Prostate gland (tissue), 2 donors: ENCODE measurements at regions not wholly inside any gene's neighbourhood (a gene's known extent, or its start where the extent isn't known, plus 50 kb on each side); places are given as distances from the start of the nearest gene placed in this dataset.

Experiments used
- DNase-seq: peaks from one replicate; pipeline ENCODE4 v3.0.0-alpha.2; 2019; ENCODE audit warnings: low spot score
- H3K27ac ChIP-seq, 2 donors: fragments of 200-600 bp; sonication (generic); 2 replicates each; pipeline ENCODE4 v1.5.1; 2017 to 2019
- H3K27me3 ChIP-seq: fragments of 200-600 bp; sonication (generic); replicated peaks from 2 replicates; pipeline ENCODE4 v1.5.1; 2019; ENCODE audit not compliant: insufficient read depth
- H3K36me3 ChIP-seq, 2 donors: fragments of 200-600 bp; sonication (generic); 1 replicate in 1 of 2; 2 replicates in 1 of 2; pipeline versions ENCODE4 v1.5.1 to v1.8.1; 2017 to 2019
- H3K4me1 ChIP-seq: fragments of 200-600 bp; sonication (generic); replicated peaks from 2 replicates; pipeline ENCODE4 v1.5.1; 2019
- H3K4me3 ChIP-seq, 2 donors: fragments of 200-600 bp; sonication (generic); 2 replicates each; pipeline ENCODE4 v1.5.1; 2017 to 2019
- H3K9me3 ChIP-seq: fragments of 200-600 bp; sonication (generic); 2 replicates; pipeline ENCODE4 v1.5.1; 2017
- POLR2A ChIP-seq: fragments of 450-650 bp; IDR thresholded peaks from one replicate; pipeline ENCODE4 v1.6.1; 2016; ENCODE audit warnings: antibody characterized with exemption, mild to moderate bottlenecking
- POLR2AphosphoS5 ChIP-seq: sonication (generic); formaldehyde crosslinking; IDR thresholded peaks from one replicate; pipeline ENCODE4 v1.6.1; 2017; ENCODE audit warnings: antibody characterized with exemption
- whole genome bisulfite sequencing: methylation state at CpG from one replicate; pipeline ENCODE4 v1.1.5; 2018; 5-methylcytosine and 5-hydroxymethylcytosine counted together
- intact Hi-C: fragments of 100-400 bp; cut with DNase I; formaldehyde crosslinking; loops from one replicate; pipeline ENCODE4 v1.14.2; 2022
- TF ChIP-seq, protein P1 (sequence below), 4 experiments: fragments of 200-600 bp in 2 of 4; fragments of 450-650 bp in 2 of 4; sonication (generic) in 2 of 4; IDR thresholded peaks; 1 replicate in 3 of 4; 2 replicates in 1 of 4; pipeline ENCODE4 v1.5.1; 2016 to 2019; ENCODE audit warnings: antibody characterized with exemption in 4 of 4, mild to moderate bottlenecking in 2 of 4, moderate library complexity in 2 of 4

DNA sequence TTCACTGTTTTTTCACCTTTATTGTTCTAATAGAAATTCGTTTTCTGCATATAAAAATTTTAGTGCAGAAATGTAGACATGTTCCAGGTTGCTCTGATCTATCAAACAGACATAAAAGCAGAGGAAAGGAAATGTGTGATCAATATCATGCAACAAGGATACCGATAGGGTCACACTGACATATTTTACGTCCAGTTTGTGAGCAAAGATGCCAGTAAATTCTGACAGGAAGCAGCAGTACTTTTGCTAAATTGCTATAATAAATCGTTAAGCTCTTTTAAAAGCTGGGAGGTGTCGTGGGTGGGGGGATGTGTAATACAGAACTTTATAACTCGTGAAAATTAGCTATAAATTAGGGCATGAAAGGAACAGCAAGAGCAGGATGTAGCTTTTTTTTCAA lies 955.2 kb downstream of the BRINP3 start:
- no peaks in the 10 kb centered on the region for H3K36me3 ChIP-seq

DNA sequence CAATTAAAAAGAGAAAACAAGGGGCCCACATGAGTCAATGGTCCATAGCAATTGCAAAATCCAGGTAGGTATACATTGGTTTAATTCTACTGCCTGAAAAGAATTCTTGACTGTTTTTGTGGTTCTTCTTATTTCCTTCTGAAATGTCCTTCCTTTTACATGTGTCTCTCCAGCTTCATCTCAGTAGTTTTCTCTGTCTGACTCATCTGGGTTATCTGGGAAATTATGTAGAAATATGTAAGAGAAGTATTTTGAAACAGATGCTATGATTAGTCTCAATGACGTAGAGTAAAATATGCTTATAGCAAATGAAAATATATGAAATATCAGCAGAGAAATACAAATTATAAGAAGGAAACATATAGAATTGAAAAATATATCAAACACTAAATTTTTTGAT lies 953.2 kb downstream of the BRINP3 start:
- intact Hi-C loops: no loop called here
- TF ChIP-seq, protein P1, sequence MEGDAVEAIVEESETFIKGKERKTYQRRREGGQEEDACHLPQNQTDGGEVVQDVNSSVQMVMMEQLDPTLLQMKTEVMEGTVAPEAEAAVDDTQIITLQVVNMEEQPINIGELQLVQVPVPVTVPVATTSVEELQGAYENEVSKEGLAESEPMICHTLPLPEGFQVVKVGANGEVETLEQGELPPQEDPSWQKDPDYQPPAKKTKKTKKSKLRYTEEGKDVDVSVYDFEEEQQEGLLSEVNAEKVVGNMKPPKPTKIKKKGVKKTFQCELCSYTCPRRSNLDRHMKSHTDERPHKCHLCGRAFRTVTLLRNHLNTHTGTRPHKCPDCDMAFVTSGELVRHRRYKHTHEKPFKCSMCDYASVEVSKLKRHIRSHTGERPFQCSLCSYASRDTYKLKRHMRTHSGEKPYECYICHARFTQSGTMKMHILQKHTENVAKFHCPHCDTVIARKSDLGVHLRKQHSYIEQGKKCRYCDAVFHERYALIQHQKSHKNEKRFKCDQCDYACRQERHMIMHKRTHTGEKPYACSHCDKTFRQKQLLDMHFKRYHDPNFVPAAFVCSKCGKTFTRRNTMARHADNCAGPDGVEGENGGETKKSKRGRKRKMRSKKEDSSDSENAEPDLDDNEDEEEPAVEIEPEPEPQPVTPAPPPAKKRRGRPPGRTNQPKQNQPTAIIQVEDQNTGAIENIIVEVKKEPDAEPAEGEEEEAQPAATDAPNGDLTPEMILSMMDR (IDR thresholded peaks at IDR 0.05): peak in 1 of 4 experiments; percentile 4
- no peak for TF ChIP-seq POLR2AphosphoS5
- no peak for TF ChIP-seq POLR2A
- no peak overlapping the region for H3K4me3 ChIP-seq
- no peak overlapping the region for H3K27ac ChIP-seq
- 94% methylated on average over 1 of the region's 1 CpG for WGBS
- DNase-seq: no peak
- H3K4me1 ChIP-seq: no peaks in the 10 kb centered on the region
- H3K27me3 ChIP-seq: no peaks in the 10 kb centered on the region
- no peaks in the 10 kb centered on the region for H3K9me3 ChIP-seq
- H3K36me3 ChIP-seq: no peaks in the 10 kb centered on the region

More for the DNA sequence above, 955.2 kb downstream of the BRINP3 start:
- no peaks in the 10 kb centered on the region for H3K27me3 ChIP-seq
- 19% methylated on average over 6 of the region's 6 CpGs for WGBS
- no peaks in the 10 kb centered on the region for H3K4me1 ChIP-seq
- no peak overlapping the region for H3K4me3 ChIP-seq
- DNase-seq: no peak
- intact Hi-C loops: no loop called here
- no peaks in the 10 kb centered on the region for H3K9me3 ChIP-seq
- H3K27ac ChIP-seq: no peak overlapping the region
- TF ChIP-seq POLR2AphosphoS5 (no peak), POLR2A (no peak)
- TF ChIP-seq, protein P1 (IDR thresholded peaks at IDR 0.05): no peak

DNA sequence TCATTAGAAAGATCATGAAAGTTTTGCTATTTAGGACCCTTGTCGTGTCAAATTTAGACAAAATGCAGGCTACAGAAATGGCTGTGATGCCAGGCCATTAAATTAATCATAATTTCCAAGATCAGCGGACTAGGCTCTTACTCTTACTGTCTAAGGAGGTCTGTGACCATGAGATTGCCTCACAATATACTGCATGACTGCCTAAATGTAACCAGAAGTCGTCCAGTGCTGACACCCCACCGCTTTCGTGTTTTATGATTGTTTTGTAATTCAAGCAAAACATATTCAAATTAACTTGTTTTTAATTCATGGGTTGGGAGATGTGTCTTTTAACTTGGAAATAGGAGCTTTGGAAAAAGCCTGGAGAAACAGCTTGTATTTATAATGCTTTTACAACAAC lies 947.5 kb downstream of the BRINP3 start:
- no peaks in the 10 kb centered on the region for H3K4me1 ChIP-seq
- 73% methylated on average over 5 of the region's 5 CpGs for WGBS
- no peak overlapping the region for H3K4me3 ChIP-seq
- no peak for DNase-seq
- no peak overlapping the region for H3K27ac ChIP-seq
- intact Hi-C loops: no loop called here
- no peaks in the 10 kb centered on the region for H3K27me3 ChIP-seq
- H3K9me3 ChIP-seq: no peaks in the 10 kb centered on the region
- TF ChIP-seq, protein P1 (IDR thresholded peaks at IDR 0.05): no peak
- no peak for TF ChIP-seq POLR2AphosphoS5
- TF ChIP-seq POLR2A: no peak
- no peaks in the 10 kb centered on the region for H3K36me3 ChIP-seq

DNA sequence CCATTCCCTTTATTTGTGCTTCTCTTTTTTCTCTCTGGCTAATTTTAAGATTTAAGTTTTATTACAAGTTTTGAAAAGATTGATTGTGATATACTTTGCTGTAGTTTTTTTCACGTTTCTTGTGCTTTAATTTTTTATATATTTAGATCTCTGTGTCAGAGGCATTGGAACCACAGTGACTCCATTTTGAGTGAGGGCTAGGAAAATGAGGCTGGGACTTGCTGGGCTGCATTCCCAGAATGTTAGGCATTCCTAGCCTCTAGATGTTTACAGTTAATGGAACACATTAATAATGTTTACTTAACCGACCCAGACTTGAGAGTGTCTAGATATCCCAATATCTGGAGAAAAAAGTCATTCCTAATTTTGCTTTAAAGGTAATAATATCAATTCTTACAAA lies 939.4 kb downstream of the BRINP3 start:
- H3K27me3 ChIP-seq: no peaks in the 10 kb centered on the region
- H3K36me3 ChIP-seq: no peaks in the 10 kb centered on the region
- H3K4me3 ChIP-seq: no peak overlapping the region
- H3K9me3 ChIP-seq: no peaks in the 10 kb centered on the region
- intact Hi-C loops: no loop called here
- WGBS: 39% methylated on average over 2 of the region's 2 CpGs
- TF ChIP-seq POLR2A (no peak), POLR2AphosphoS5 (no peak)
- TF ChIP-seq, protein P1 (IDR thresholded peaks at IDR 0.05): no peak
- no peak for DNase-seq
- H3K27ac ChIP-seq: no peak overlapping the region
- no peaks in the 10 kb centered on the region for H3K4me1 ChIP-seq

DNA sequence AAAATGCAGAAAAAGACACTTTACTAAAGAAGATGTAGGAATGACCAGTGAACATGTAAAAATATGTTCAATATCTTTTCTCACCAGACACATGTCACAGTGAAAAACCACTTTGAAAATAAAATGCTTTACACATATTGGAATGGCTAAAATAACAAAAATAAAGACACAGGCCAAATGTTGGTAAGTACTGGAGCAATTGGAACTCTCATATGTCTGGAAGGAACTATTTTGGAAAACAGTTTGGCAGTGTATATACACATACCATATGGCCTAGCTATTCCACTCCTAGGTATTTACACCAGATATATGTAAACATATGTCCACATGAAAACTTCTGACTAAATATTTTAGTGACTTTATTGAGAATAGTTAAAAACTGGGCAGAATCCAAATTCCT lies 927.2 kb downstream of the BRINP3 start:
- DNase-seq: no peak
- Histone ChIP-seq H3K36me3 (no peaks in the 10 kb centered on the region), H3K4me1 (no peaks in the 10 kb centered on the region), H3K27me3 (no peaks in the 10 kb centered on the region), H3K27ac (no peak overlapping the region), H3K4me3 (no peak overlapping the region), H3K9me3 (no peaks in the 10 kb centered on the region)
- TF ChIP-seq POLR2A: no peak
- no peak for TF ChIP-seq POLR2AphosphoS5
- TF ChIP-seq, protein P1 (IDR thresholded peaks at IDR 0.05): no peak
- intact Hi-C loops: no loop called here
